Calu3 (cell line): ENCODE measurements at regions not wholly inside any gene's neighbourhood (a gene's known extent, or its start where the extent isn't known, plus 50 kb on each side); places are given as distances from the start of the nearest gene placed in this dataset.
"Not testable (repeated sequence)": the region's sequence is repeated elsewhere in the genome, so short reads cannot be mapped to it uniquely, and the experiment has no call there.

Source experiments
- BruUV-seq: library from RNA; stranded (reverse); fragments of 400-500 nt; replicated peaks from 2 replicates; lab custom pipeline; 2021; lab: Mats Ljungman, UMichigan
- CTCF ChIA-PET: fragments of 300-600 bp; sonication (Branson Sonifier 250); formaldehyde crosslinking; loops from one replicate; lab custom pipeline; 2022; ENCODE audit warnings: antibody characterized with exemption; lab: Charles Lee
- DNase-seq: peaks from one replicate; pipeline ENCODE4 v3.0.0; 2022
- H3K27ac Mint-ChIP-seq: one replicate; pipeline ENCODE4 v1.8.0; 2022; ENCODE audit warnings: mixed read lengths; ENCODE audit not compliant: unreplicated experiment
- H3K27me3 Mint-ChIP-seq: one replicate; pipeline ENCODE4 v1.8.0; 2022; ENCODE audit warnings: mixed read lengths; ENCODE audit not compliant: unreplicated experiment
- H3K36me3 Mint-ChIP-seq: one replicate; pipeline ENCODE4 v1.8.0; 2022; ENCODE audit warnings: mild to moderate bottlenecking, moderate library complexity, mixed read lengths; ENCODE audit not compliant: insufficient read depth, unreplicated experiment
- H3K4me1 Mint-ChIP-seq: one replicate; pipeline ENCODE4 v1.8.0; 2022; ENCODE audit warnings: mild to moderate bottlenecking, low read depth, mixed read lengths; ENCODE audit not compliant: unreplicated experiment
- H3K4me3 Mint-ChIP-seq: one replicate; pipeline ENCODE4 v1.8.0; 2022; ENCODE audit warnings: mild to moderate bottlenecking, low read depth, moderate library complexity, mixed read lengths; ENCODE audit not compliant: unreplicated experiment
- H3K9me3 Mint-ChIP-seq: one replicate; pipeline ENCODE4 v1.8.0; 2022; ENCODE audit warnings: low read depth, mixed read lengths; ENCODE audit not compliant: unreplicated experiment
- CTCF ChIP-seq: fragments of 200-600 bp; IDR thresholded peaks from one replicate; pipeline ENCODE4 v1.8.0; 2022; ENCODE audit warnings: antibody characterized with exemption; ENCODE audit not compliant: unreplicated experiment
- intact Hi-C: fragments of 100-400 bp; cut with micrococcal nuclease; formaldehyde crosslinking; loops from one replicate; pipeline ENCODE4 v1.10.0; 2022; ENCODE audit not compliant: unreplicated experiment

DNA sequence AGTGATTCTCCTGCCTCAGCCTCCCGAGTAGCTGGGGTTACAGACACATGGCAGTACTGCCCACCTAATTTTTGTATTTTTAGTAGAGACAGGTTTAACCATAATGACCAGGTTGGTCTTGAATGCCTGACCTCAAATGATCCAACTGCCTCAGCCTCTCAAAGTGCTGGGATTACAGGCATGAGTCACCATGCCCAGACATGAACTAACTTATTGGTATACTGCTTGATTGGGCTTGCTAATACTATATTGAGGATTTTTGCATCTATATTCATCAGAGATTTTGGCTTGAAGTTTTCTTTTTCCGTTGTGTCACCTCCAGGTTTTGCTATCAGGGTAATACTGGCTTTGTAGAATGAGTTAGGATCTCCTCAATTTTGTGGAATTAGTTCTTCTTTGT lies 706.1 kb upstream of the HS6ST1 start:
- CTCF ChIA-PET: no interaction called here
- Mint-ChIP-seq H3K4me3 (no peak overlapping the region), H3K27me3 (no peaks in the 10 kb centered on the region), H3K27ac (no peak overlapping the region), H3K36me3 (no peaks in the 10 kb centered on the region), H3K9me3 (peaks cover 7% of the 10 kb centered on the region), H3K4me1 (no peaks in the 10 kb centered on the region)
- DNase-seq: no peak
- TF ChIP-seq CTCF: no peak
- intact Hi-C loops: no loop called here
- BruUV-seq: no TSS peak

- no peak overlapping the region for H3K4me3 Mint-ChIP-seq
- no peak for DNase-seq
- no peaks in the 10 kb centered on the region for H3K36me3 Mint-ChIP-seq
- H3K4me1 Mint-ChIP-seq: no peaks in the 10 kb centered on the region
- peaks cover 17% of the 10 kb centered on the region for H3K9me3 Mint-ChIP-seq
- no peak overlapping the region for H3K27ac Mint-ChIP-seq
- no peak for TF ChIP-seq CTCF
- no TSS peak for BruUV-seq
- no peaks in the 10 kb centered on the region for H3K27me3 Mint-ChIP-seq
- intact Hi-C loops: no loop called here
- CTCF ChIA-PET: no interaction called here
Measured at GRCh38 chr2:129035992-129036391, 717.3 kb upstream of the HS6ST1 start.

DNA sequence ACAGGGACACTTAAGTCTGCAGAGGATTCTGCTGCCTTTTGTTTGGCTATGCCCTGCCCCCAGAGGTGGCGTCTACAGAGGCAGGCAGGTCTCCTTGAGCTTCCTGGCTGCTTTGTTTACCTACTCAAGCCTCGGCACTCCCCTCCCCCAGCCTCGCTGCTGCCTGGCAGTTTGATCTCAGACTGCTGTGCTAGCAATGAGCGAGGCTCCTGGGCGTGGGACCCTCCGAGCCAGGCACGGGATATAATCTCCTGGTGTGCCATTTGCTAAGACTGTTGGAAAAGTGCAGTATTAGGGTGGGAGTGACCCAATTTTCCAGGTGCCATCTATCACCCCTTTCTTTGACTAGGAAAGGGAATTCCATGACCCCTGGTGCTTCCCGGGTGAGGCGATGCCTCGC lies 725.0 kb upstream of the HS6ST1 start:
- H3K4me3 Mint-ChIP-seq, CTCF ChIA-PET, BruUV-seq, H3K4me1 Mint-ChIP-seq, DNase-seq, H3K36me3 Mint-ChIP-seq, H3K27me3 Mint-ChIP-seq, H3K27ac Mint-ChIP-seq, intact Hi-C loops, H3K9me3 Mint-ChIP-seq: not testable (repeated sequence)

DNA sequence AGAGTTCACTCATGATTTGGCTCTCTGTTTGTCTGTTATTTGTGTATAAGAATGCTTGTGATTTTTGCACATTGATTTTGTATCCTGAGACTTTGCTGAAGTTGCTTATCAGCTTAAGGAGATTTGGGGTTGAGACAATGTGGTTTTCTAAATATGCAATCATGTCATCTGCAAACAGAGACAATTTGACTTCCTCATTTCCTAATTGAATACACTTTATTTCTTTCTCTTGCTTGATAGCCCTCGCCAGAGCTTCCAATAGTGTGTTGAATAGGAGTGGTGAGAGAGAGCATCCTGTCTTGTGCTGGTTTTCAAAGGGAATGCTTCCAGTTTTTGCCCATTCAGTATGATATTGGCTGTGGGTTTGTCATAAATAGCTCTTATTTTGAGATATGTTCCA lies 727.8 kb upstream of the HS6ST1 start:
- BruUV-seq, H3K27ac Mint-ChIP-seq, H3K27me3 Mint-ChIP-seq, H3K4me1 Mint-ChIP-seq, DNase-seq, H3K4me3 Mint-ChIP-seq, CTCF ChIA-PET, intact Hi-C loops, H3K9me3 Mint-ChIP-seq, H3K36me3 Mint-ChIP-seq: not testable (repeated sequence)

DNA sequence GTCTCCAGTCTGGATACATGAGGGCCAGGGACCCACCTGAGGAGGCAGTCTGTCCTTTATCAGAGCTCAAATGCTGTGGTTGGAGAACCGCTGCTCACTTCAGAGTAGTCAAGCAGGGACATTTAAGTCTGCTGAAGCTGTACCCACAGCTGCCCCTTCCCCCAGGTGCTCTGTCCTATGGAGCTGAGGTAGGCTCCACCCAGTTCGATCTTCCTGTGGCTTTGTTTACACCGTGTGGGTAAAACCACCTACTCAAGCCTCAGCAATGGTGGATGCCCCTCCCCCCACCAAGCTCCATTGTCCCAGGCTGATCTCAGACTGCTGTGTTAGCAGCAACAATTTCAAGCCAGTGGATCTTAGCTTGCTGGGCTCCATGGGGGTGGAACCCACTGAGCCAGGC lies 731.4 kb upstream of the HS6ST1 start:
- CTCF ChIA-PET: no interaction called here
- intact Hi-C loops: no loop called here

More for the DNA sequence above, 731.4 kb upstream of the HS6ST1 start:
- no peaks in the 10 kb centered on the region for H3K36me3 Mint-ChIP-seq
- H3K9me3 Mint-ChIP-seq: peaks cover 4% of the 10 kb centered on the region
- no peaks in the 10 kb centered on the region for H3K4me1 Mint-ChIP-seq
- TF ChIP-seq CTCF: no peak
- BruUV-seq: no TSS peak
- no peak overlapping the region for H3K27ac Mint-ChIP-seq
- no peaks in the 10 kb centered on the region for H3K27me3 Mint-ChIP-seq
- DNase-seq: no peak
- H3K4me3 Mint-ChIP-seq: no peak overlapping the region
